ENCODE measurements at regions not wholly inside any gene's neighbourhood (a gene's known extent, or its start where the extent isn't known, plus 50 kb on each side); places are given as distances from the start of the nearest gene placed in this dataset.
"Not testable (repeated sequence)": the region's sequence is repeated elsewhere in the genome, so short reads cannot be mapped to it uniquely, and the experiment has no call there.

DNA sequence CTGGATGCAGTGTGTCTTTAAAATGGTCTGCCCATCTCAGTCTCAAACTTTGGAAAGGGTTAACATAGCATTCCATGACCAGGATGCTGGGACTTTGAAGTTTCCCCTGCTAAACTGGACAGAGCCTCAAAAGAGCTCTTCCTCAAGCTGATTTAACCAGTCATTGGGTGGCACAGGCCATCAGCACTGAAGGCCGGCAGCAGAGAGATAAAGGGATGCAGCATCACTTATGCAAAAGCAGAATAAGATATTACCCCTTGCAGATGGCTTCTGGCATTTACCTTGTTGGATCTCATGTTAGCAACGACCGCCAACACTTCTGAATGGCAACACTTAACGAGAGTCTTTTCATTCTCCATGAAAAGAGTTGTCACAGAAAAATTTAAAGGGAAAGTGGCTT lies 179.0 kb downstream of the LMLN start:
- not testable (repeated sequence) for ATAC-seq (ENCODE audit: insufficient read depth, low read depth); H3K9me3 ChIP-seq (ENCODE audit: insufficient read depth, low read length, severe bottlenecking); H4K20me1 ChIP-seq (ENCODE audit: insufficient read depth, low read length); H3K4me2 ChIP-seq (ENCODE audit: insufficient read depth, low read length); H2AFZ ChIP-seq (ENCODE audit: low read depth, low read length); H3K4me1 ChIP-seq (ENCODE audit: insufficient read depth, low read length); H3K27ac ChIP-seq (ENCODE audit: low read length); H3K36me3 ChIP-seq (ENCODE audit: insufficient read depth, low read length); H3K27me3 ChIP-seq (ENCODE audit: insufficient read depth, low read length, poor library complexity); H3K9ac ChIP-seq (ENCODE audit: low read depth, low read length); DNase-seq; H3K79me2 ChIP-seq (ENCODE audit: insufficient read depth, low read length); H3K4me3 ChIP-seq (ENCODE audit: low read depth in 1 of 2, low read length in 2 of 2)

DNA sequence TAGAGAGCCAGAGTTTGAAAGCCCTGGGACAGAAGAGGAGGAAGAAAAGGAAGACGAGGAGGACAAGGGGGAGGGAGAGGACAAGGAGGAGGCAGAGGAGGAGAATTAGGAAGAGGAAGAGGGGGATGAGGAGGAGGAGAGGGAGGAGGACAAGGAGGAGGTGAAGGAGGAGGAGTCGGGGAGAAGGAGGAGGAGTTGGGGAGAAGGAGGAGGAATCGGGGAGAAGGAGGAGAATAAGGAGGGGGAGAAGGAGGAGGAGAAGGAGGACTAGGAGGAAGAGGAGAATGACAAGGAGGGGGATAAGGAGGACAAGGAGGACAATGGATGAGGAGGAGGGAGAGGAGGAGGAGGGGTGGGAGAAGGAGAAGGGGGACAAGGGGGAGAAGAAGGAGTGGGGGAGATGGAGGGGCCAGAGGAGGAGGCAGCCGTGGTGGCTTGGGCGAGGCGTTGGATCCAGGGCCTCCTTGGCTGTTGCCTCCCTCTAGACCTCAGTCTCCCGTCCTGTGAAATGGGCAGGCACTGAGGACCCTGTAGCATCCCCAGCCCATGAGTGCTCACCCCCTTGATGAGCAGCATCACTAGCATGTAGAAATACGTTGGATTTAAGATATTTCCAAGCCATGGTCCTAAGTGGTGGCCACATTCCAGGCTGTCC lies 179.6 kb downstream of the LMLN start:
- not testable (repeated sequence) for ATAC-seq (ENCODE audit: insufficient read depth, low read depth); H3K9ac ChIP-seq (ENCODE audit: low read depth, low read length)

DNA sequence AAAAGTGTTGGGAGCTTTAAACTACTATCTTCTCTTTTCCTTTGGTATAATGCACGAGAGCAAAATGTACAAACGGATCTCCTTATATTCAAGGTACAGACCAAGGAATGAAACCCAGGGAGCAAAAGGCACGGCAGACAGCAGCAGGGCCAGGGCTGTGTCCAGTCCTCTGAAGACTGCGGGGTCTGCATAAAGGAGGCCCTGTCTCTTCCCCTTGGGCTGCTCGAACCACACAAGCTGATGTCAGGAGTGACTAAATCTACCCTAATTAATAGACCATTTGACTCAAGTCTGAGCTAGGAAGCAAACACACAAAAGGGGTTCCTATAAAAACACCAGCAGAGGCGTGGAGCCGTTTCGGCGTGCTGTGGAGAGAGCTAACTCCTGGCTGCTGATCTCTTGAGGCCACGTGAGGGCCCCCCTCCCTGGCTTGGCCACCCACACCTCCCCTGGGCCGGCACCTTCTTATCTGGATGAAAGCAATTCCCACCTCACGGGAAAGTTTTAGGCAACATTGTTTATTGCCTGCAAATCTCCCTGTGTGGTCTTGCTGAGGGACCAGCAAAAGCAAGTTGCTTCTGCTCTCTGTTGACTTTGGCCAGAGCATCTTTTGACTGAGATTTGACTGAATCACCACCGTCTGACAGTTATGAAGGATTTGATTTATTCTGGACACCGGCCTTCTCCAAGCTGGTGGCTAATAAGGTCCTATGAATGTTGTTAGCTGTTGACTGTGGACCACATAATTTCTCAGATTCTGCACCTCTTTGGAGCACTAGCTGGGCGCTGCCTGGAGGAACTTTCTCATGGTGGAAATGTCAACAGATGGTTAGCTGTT lies 183.5 kb downstream of the LMLN start:
- DNase-seq; H3K4me2 ChIP-seq (ENCODE audit: insufficient read depth, low read length); H3K36me3 ChIP-seq (ENCODE audit: insufficient read depth, low read length); H3K27me3 ChIP-seq (ENCODE audit: insufficient read depth, low read length, poor library complexity); H3K4me3 ChIP-seq (ENCODE audit: low read depth in 1 of 2, low read length in 2 of 2); H3K79me2 ChIP-seq (ENCODE audit: insufficient read depth, low read length); H2AFZ ChIP-seq (ENCODE audit: low read depth, low read length); H3K4me1 ChIP-seq (ENCODE audit: insufficient read depth, low read length); H3K27ac ChIP-seq (ENCODE audit: low read length); H3K9ac ChIP-seq (ENCODE audit: low read depth, low read length); H4K20me1 ChIP-seq (ENCODE audit: insufficient read depth, low read length); ATAC-seq (ENCODE audit: insufficient read depth, low read depth); H3K9me3 ChIP-seq (ENCODE audit: insufficient read depth, low read length, severe bottlenecking): not testable (repeated sequence)

More for the DNA sequence above, 179.6 kb downstream of the LMLN start:
- H3K4me1 ChIP-seq (ENCODE audit: insufficient read depth, low read length); H2AFZ ChIP-seq (ENCODE audit: low read depth, low read length); H3K27me3 ChIP-seq (ENCODE audit: insufficient read depth, low read length, poor library complexity); H3K79me2 ChIP-seq (ENCODE audit: insufficient read depth, low read length); H3K4me2 ChIP-seq (ENCODE audit: insufficient read depth, low read length); H3K9me3 ChIP-seq (ENCODE audit: insufficient read depth, low read length, severe bottlenecking); H3K27ac ChIP-seq (ENCODE audit: low read length); H4K20me1 ChIP-seq (ENCODE audit: insufficient read depth, low read length); H3K4me3 ChIP-seq (ENCODE audit: low read depth in 1 of 2, low read length in 2 of 2); DNase-seq; H3K36me3 ChIP-seq (ENCODE audit: insufficient read depth, low read length): not testable (repeated sequence)

DNA sequence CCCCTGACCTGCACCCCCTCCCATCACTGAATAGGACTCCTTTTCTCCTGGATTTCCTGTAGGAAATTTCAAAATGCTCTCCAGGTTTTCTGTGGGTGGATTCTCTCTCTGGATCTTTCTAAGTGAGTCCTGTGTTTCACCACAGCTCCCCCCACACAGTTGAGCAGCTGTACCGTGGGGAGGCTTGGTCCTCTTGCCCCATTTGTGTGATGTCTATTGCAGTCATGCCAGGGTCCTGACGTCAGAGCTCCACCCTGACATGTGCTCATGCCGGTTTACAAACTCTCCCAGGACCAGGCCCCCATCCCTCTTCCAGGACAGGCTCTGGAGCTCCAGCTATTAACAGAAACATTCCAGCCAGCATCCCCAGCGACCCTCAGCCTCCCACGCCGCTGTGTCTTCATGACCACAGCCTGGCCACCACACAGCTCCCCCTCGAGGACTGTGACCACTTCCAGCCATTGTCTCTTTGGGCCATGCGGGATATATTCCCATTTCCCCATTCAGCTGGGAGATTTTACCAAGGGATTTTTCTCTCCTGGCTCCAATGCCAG lies 185.3 kb downstream of the LMLN start:
- not testable (repeated sequence) for H3K27me3 ChIP-seq (ENCODE audit: insufficient read depth, low read length, poor library complexity); H2AFZ ChIP-seq (ENCODE audit: low read depth, low read length); H3K79me2 ChIP-seq (ENCODE audit: insufficient read depth, low read length); H3K27ac ChIP-seq (ENCODE audit: low read length); ATAC-seq (ENCODE audit: insufficient read depth, low read depth); H3K9ac ChIP-seq (ENCODE audit: low read depth, low read length); H4K20me1 ChIP-seq (ENCODE audit: insufficient read depth, low read length); H3K9me3 ChIP-seq (ENCODE audit: insufficient read depth, low read length, severe bottlenecking); H3K4me1 ChIP-seq (ENCODE audit: insufficient read depth, low read length); H3K4me3 ChIP-seq (ENCODE audit: low read depth in 1 of 2, low read length in 2 of 2); H3K36me3 ChIP-seq (ENCODE audit: insufficient read depth, low read length); H3K4me2 ChIP-seq (ENCODE audit: insufficient read depth, low read length); DNase-seq

DNA sequence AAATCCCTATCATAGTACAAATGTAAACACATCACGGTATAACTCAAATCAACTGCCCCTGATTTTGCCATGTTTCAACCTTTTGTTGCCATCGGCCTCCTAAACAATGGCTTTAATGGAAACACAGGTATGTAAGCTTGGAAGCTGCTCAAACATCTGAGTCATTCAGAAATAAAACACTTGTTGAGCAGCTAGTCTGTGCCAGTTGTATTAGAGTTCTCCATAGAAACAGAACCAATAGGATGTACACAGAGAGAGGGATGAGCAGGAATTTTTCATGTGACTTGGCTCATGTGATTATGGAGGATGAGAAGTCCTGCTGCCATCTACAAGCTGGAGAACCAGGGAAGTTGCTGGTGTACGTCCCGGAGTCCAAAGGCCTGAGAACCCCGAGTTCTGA lies 186.1 kb downstream of the LMLN start:
- H3K27ac ChIP-seq (ENCODE audit: low read length); H4K20me1 ChIP-seq (ENCODE audit: insufficient read depth, low read length); H3K27me3 ChIP-seq (ENCODE audit: insufficient read depth, low read length, poor library complexity); H3K9ac ChIP-seq (ENCODE audit: low read depth, low read length); H3K4me3 ChIP-seq (ENCODE audit: low read depth in 1 of 2, low read length in 2 of 2); DNase-seq; H2AFZ ChIP-seq (ENCODE audit: low read depth, low read length); H3K4me2 ChIP-seq (ENCODE audit: insufficient read depth, low read length); H3K36me3 ChIP-seq (ENCODE audit: insufficient read depth, low read length); H3K9me3 ChIP-seq (ENCODE audit: insufficient read depth, low read length, severe bottlenecking); H3K79me2 ChIP-seq (ENCODE audit: insufficient read depth, low read length); H3K4me1 ChIP-seq (ENCODE audit: insufficient read depth, low read length); ATAC-seq (ENCODE audit: insufficient read depth, low read depth): not testable (repeated sequence)

DNA sequence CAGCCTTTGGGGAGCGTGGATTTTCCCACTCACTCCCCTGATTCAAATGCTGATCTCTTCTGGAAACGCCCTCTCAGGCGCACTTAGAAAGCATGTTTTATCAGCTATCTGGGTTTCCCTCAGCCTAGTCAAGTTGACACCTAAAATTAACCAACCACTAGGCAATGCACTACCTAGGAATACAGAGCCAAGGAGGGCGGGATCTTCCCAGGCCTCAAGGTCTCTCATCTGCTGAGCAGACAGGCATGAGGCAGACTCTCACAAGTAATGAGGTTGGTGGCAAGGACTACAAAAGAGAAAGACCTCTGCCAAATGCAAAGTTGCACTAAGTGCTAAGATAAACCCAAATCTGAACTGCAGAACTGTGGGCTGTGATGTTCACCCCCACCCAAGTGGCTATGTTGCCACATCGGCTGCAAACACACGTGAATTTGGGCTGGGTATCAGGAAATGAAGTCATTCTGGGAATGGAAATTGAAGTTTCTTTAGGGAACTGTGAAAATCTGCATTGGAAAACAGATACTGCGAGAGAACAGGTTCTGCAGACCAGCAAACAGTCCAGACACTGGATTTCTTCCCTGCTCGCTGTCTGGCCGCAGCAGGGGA lies 186.6 kb downstream of the LMLN start:
- not testable (repeated sequence) for H3K9ac ChIP-seq (ENCODE audit: low read depth, low read length); H3K4me2 ChIP-seq (ENCODE audit: insufficient read depth, low read length); H3K79me2 ChIP-seq (ENCODE audit: insufficient read depth, low read length); DNase-seq; H2AFZ ChIP-seq (ENCODE audit: low read depth, low read length); H3K4me1 ChIP-seq (ENCODE audit: insufficient read depth, low read length); H3K27me3 ChIP-seq (ENCODE audit: insufficient read depth, low read length, poor library complexity); H3K27ac ChIP-seq (ENCODE audit: low read length); H3K9me3 ChIP-seq (ENCODE audit: insufficient read depth, low read length, severe bottlenecking); H4K20me1 ChIP-seq (ENCODE audit: insufficient read depth, low read length); H3K4me3 ChIP-seq (ENCODE audit: low read depth in 1 of 2, low read length in 2 of 2); ATAC-seq (ENCODE audit: insufficient read depth, low read depth); H3K36me3 ChIP-seq (ENCODE audit: insufficient read depth, low read length)

DNA sequence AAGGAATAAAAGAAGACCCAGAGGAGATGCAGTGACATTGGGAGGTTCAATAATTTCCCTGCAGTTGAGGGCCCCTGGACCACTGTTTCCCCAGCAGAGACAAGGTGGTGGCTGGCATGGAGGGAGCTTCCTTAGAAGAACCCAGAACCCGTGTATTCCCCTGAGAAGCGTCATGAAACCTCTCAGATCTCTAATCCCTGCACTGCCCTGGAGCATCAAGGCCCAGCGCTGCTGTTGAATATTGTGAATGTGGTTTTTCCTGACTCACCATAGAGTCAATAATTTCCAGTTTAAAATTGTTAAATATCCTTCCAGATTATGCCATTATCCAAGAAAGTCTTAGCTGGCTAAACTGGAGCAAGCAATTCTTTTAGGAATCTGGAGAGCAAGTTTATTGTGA lies 187.2 kb downstream of the LMLN start:
- ATAC-seq (ENCODE audit: insufficient read depth, low read depth); H4K20me1 ChIP-seq (ENCODE audit: insufficient read depth, low read length); DNase-seq; H3K79me2 ChIP-seq (ENCODE audit: insufficient read depth, low read length); H3K27me3 ChIP-seq (ENCODE audit: insufficient read depth, low read length, poor library complexity); H3K9ac ChIP-seq (ENCODE audit: low read depth, low read length); H3K27ac ChIP-seq (ENCODE audit: low read length); H2AFZ ChIP-seq (ENCODE audit: low read depth, low read length); H3K4me3 ChIP-seq (ENCODE audit: low read depth in 1 of 2, low read length in 2 of 2); H3K4me2 ChIP-seq (ENCODE audit: insufficient read depth, low read length); H3K4me1 ChIP-seq (ENCODE audit: insufficient read depth, low read length); H3K9me3 ChIP-seq (ENCODE audit: insufficient read depth, low read length, severe bottlenecking); H3K36me3 ChIP-seq (ENCODE audit: insufficient read depth, low read length): not testable (repeated sequence)

DNA sequence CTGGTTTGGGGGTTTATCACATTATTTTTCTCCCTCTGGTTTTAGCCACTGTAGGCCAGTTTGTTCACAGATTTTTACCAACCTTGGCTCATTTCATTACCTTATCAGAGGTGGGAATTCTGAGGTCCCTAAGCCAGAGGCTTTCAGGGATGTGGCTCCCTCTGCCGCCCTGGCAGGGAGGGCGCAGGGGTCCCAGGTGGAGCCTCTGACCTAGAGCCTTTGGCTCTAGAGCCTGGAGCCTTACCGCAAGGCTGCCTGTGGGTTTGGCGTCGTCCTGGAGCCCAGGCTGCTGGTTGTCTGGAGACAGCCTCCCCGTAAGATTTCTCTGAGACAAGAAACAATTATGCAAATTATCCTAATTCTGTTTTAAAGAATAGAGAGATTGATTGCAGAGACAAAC lies 188.0 kb downstream of the LMLN start:
- not testable (repeated sequence) for H3K4me2 ChIP-seq (ENCODE audit: insufficient read depth, low read length); H3K36me3 ChIP-seq (ENCODE audit: insufficient read depth, low read length); H3K4me3 ChIP-seq (ENCODE audit: low read depth in 1 of 2, low read length in 2 of 2); H3K9ac ChIP-seq (ENCODE audit: low read depth, low read length); H4K20me1 ChIP-seq (ENCODE audit: insufficient read depth, low read length); H3K27me3 ChIP-seq (ENCODE audit: insufficient read depth, low read length, poor library complexity); H3K27ac ChIP-seq (ENCODE audit: low read length); DNase-seq; H3K79me2 ChIP-seq (ENCODE audit: insufficient read depth, low read length); ATAC-seq (ENCODE audit: insufficient read depth, low read depth); H3K4me1 ChIP-seq (ENCODE audit: insufficient read depth, low read length); H3K9me3 ChIP-seq (ENCODE audit: insufficient read depth, low read length, severe bottlenecking); H2AFZ ChIP-seq (ENCODE audit: low read depth, low read length)

All from DND-41 (cell line).